Natural killer cell (primary cell): ENCODE measurements at regions not wholly inside any gene's neighbourhood (a gene's known extent, or its start where the extent isn't known, plus 50 kb on each side); places are given as distances from the start of the nearest gene placed in this dataset.

Experiments
- ATAC-seq, 3 donors: fragments of 150-1000 bp in 2 of 3; fragments of 200-7000 bp in 1 of 3; cut with Tn5 transposase; 1 replicate in 1 of 3; 2 replicates in 2 of 3; pipeline ENCODE4 v1.10.0; 2021; ENCODE audit warnings: mild to moderate bottlenecking in 2 of 3, moderate library complexity in 2 of 3
- DNase-seq, 2 donors: peaks; one replicate each; pipeline versions ENCODE4 v3.0.0 to v3.0.0-alpha.2; 2013 to 2021; ENCODE audit warnings: mixed read lengths in 1 of 2
- H3K27ac ChIP-seq: one replicate; pipeline ENCODE4 v1.5.1; 2013; ENCODE audit warnings: mild to moderate bottlenecking, low read length
- H3K27me3 ChIP-seq: one replicate; pipeline ENCODE4 v1.6.1; 2013; ENCODE audit warnings: low read length; ENCODE audit not compliant: control insufficient read depth, insufficient read depth
- H3K36me3 ChIP-seq: one replicate; pipeline ENCODE4 v1.6.1; 2013; ENCODE audit warnings: low read length; ENCODE audit not compliant: control insufficient read depth, insufficient read depth
- H3K4me1 ChIP-seq: one replicate; pipeline ENCODE4 v1.6.1; 2013; ENCODE audit warnings: low read length; ENCODE audit not compliant: control insufficient read depth, insufficient read depth
- H3K4me3 ChIP-seq: one replicate; pipeline ENCODE4 v1.5.1; 2013; ENCODE audit warnings: low read length
- H3K9me3 ChIP-seq: one replicate; pipeline ENCODE4 v1.6.1; 2013; ENCODE audit warnings: low read length; ENCODE audit not compliant: control insufficient read depth, insufficient read depth
- H3K27ac Mint-ChIP-seq, 2 donors: one replicate each; pipeline ENCODE4 v1.8.0; 2022; ENCODE audit warnings: mild to moderate bottlenecking in 2 of 2, mixed read lengths in 2 of 2, moderate library complexity in 1 of 2
- H3K27me3 Mint-ChIP-seq, 2 donors: one replicate each; pipeline ENCODE4 v1.8.0; 2022; ENCODE audit warnings: low read depth in 2 of 2, mixed read lengths in 2 of 2
- H3K36me3 Mint-ChIP-seq: one replicate; pipeline ENCODE4 v1.8.0; 2022; ENCODE audit warnings: mixed read lengths
- H3K4me1 Mint-ChIP-seq, 2 donors: one replicate each; pipeline ENCODE4 v1.8.0; 2022; ENCODE audit warnings: mixed read lengths in 2 of 2
- H3K4me3 Mint-ChIP-seq: one replicate; pipeline ENCODE4 v1.8.0; 2022; ENCODE audit warnings: mild to moderate bottlenecking, moderate library complexity, mixed read lengths
- H3K9me3 Mint-ChIP-seq, 2 donors: one replicate each; pipeline ENCODE4 v1.8.0; 2022; ENCODE audit warnings: mixed read lengths in 2 of 2
- CTCF ChIP-seq: fragments of 200-600 bp; IDR thresholded peaks from one replicate; pipeline ENCODE4 v1.8.0; 2022; ENCODE audit warnings: antibody characterized with exemption
- WGBS: methylation state at CpG from one replicate; pipeline ENCODE4 v1.1.7; 2013; ENCODE audit warnings: missing lambda C conversion rate; ENCODE audit not compliant: insufficient coverage; 5-methylcytosine and 5-hydroxymethylcytosine counted together
- intact Hi-C: fragments of 100-400 bp; cut with micrococcal nuclease; formaldehyde crosslinking; loops from one replicate; pipeline ENCODE4 v1.14.2; 2022

- no peaks in the 10 kb centered on the region for H3K9me3 ChIP-seq
- H3K27me3 Mint-ChIP-seq = peaks cover 2 to 20% of the 10 kb centered on the region in 2 donors
- no peaks in the 10 kb centered on the region for H3K36me3 ChIP-seq
- no peak overlapping the region for H3K27ac ChIP-seq
- WGBS = 100% methylated on average over 1 of the region's 1 CpG
- H3K4me3 ChIP-seq = no peak overlapping the region
- DNase-seq (no peak), ATAC-seq (no peak)
- no peaks in the 10 kb centered on the region for H3K27me3 ChIP-seq
- H3K4me3 Mint-ChIP-seq = no peak overlapping the region
- no peaks in the 10 kb centered on the region for H3K9me3 Mint-ChIP-seq
- no peaks in the 10 kb centered on the region for H3K36me3 Mint-ChIP-seq
- no peak overlapping the region for H3K27ac Mint-ChIP-seq
- H3K4me1 Mint-ChIP-seq = no peaks in the 10 kb centered on the region
- intact Hi-C loops = no loop called here
- H3K4me1 ChIP-seq = no peaks in the 10 kb centered on the region
- TF ChIP-seq CTCF = no peak
These were observed 259.3 kb upstream of the MDFIC2 start for GRCh38 chr3:70571696-70572095.

GRCh38 chr3:70570584-70570983 lies 258.1 kb upstream of the MDFIC2 start:
- intact Hi-C loops = no loop called here
- ATAC-seq = no peak

GRCh38 chr3:70568626-70569025 lies 256.2 kb upstream of the MDFIC2 start:
- no peaks in the 10 kb centered on the region for H3K36me3 Mint-ChIP-seq
- H3K4me3 Mint-ChIP-seq = no peak overlapping the region

More at GRCh38 chr3:70570584-70570983, 258.1 kb upstream of the MDFIC2 start:
- Mint-ChIP-seq H3K27ac (no peak overlapping the region), H3K4me3 (no peak overlapping the region), H3K36me3 (no peaks in the 10 kb centered on the region), H3K27me3 (peaks cover 2 to 20% of the 10 kb centered on the region in 2 donors), H3K9me3 (no peaks in the 10 kb centered on the region), H3K4me1 (no peaks in the 10 kb centered on the region)
- H3K27ac ChIP-seq = no peak overlapping the region
- H3K27me3 ChIP-seq = no peaks in the 10 kb centered on the region
- no peak overlapping the region for H3K4me3 ChIP-seq
- no peaks in the 10 kb centered on the region for H3K4me1 ChIP-seq
- H3K9me3 ChIP-seq = no peaks in the 10 kb centered on the region
- H3K36me3 ChIP-seq = no peaks in the 10 kb centered on the region
- no peak for DNase-seq
- WGBS = 100% methylated on average over 1 of the region's 1 CpG
- TF ChIP-seq CTCF = no peak

More at GRCh38 chr3:70568626-70569025, 256.2 kb upstream of the MDFIC2 start:
- no peak overlapping the region for H3K27ac Mint-ChIP-seq
- Histone ChIP-seq H3K36me3 (no peaks in the 10 kb centered on the region), H3K4me1 (no peaks in the 10 kb centered on the region), H3K27me3 (no peaks in the 10 kb centered on the region), H3K27ac (no peak overlapping the region), H3K9me3 (no peaks in the 10 kb centered on the region), H3K4me3 (no peak overlapping the region)
- no peak for TF ChIP-seq CTCF
- H3K27me3 Mint-ChIP-seq = peaks cover 2 to 13% of the 10 kb centered on the region in 2 donors
- H3K4me1 Mint-ChIP-seq = no peaks in the 10 kb centered on the region
- intact Hi-C loops = no loop called here
- no peak for ATAC-seq
- WGBS = 92% methylated on average over 7 of the region's 7 CpGs
- DNase-seq = no peak
- H3K9me3 Mint-ChIP-seq = no peaks in the 10 kb centered on the region
